GM18499 (cell line): ENCODE measurements at regions not wholly inside any gene's neighbourhood (a gene's known extent, or its start where the extent isn't known, plus 50 kb on each side); places are given as distances from the start of the nearest gene placed in this dataset.

Source experiments
- ATAC-seq: cut with Tn5 transposase; IDR thresholded peaks from one replicate; pipeline ENCODE4 v1.9.1; 2021; ENCODE audit warnings: moderate number of reproducible peaks; ENCODE audit not compliant: insufficient read depth, unreplicated experiment

DNA sequence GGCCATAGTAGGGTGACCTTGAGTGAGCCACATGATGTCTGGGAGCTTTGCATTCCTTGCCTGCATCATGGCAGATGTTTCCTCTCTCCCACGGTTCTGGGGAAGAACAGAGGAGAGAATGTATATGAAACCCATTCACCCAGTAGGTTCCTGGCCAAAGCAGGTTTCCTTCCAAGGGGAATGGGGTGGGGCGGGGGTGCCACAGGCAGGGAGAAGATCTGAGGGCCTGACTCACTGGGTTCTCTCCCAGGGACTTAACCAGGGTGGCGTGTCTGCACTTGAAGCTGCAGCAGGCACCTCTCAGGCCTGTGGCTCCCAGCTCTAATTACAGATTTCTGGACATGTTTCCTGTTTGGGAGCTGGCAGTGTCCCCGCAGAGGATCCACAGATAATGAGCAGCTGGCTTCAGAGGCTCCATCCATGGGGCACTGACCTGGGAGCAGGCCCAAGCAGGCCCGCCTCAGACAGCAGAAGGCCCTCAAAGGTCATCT lies 50.2 kb upstream of the ZMIZ1 start:
- no peak for ATAC-seq
